ENCODE measurements at regions not wholly inside any gene's neighbourhood (a gene's known extent, or its start where the extent isn't known, plus 50 kb on each side); places are given as distances from the start of the nearest gene placed in this dataset.

DNA sequence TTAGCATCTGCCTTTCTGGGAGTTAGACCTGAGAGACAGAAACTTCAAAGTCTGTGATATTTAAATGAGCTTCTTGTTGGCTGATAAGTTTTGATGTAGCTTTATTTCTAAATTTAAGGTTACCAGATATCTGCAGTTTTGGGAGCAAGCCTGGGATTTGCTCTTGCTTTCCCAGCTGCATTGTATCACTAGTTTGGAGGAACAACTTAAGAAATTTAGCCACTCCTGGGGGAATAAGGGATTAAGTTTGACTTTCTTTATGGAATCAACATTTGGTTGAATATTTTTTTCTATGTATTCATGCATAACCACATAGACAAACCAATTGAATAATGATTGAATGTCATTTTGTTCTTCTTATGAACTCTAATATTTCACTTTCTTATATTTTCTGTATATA, 178.6 kb downstream of the POLR1F start:
- TF ChIP-seq, protein P1, sequence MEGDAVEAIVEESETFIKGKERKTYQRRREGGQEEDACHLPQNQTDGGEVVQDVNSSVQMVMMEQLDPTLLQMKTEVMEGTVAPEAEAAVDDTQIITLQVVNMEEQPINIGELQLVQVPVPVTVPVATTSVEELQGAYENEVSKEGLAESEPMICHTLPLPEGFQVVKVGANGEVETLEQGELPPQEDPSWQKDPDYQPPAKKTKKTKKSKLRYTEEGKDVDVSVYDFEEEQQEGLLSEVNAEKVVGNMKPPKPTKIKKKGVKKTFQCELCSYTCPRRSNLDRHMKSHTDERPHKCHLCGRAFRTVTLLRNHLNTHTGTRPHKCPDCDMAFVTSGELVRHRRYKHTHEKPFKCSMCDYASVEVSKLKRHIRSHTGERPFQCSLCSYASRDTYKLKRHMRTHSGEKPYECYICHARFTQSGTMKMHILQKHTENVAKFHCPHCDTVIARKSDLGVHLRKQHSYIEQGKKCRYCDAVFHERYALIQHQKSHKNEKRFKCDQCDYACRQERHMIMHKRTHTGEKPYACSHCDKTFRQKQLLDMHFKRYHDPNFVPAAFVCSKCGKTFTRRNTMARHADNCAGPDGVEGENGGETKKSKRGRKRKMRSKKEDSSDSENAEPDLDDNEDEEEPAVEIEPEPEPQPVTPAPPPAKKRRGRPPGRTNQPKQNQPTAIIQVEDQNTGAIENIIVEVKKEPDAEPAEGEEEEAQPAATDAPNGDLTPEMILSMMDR (IDR thresholded peaks at IDR 0.05): no peak
- TF ChIP-seq POLR2A (IDR thresholded peaks at IDR 0.05): no peak

Data from esophagus squamous epithelium (tissue), 4 donors.